ENCODE measurements at regions not wholly inside any gene's neighbourhood (a gene's known extent, or its start where the extent isn't known, plus 50 kb on each side); places are given as distances from the start of the nearest gene placed in this dataset.

DNA sequence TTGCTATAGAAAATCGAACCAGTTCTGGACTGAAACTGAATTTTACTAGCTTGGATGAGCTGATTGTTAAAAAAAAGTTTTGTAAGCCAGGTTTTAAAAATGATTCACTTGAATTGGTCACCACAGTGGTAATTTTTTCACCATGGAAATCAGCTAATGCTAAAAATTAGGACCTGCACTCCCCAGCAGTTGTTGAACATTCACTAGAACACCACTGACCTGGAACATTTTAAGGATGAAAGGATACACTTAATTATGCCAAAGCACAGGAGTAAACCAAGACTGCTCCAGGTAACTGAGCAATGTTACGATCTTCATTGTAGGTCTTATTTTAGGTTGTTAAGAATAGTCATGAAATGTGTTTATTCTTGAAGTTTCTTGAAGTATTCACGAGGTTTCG, 1342.6 kb upstream of the SPRY2 start:
- intact Hi-C loops (cut with DNase I): no loop called here
- Histone ChIP-seq H3K4me1 (no peaks in the 10 kb centered on the region), H3K9me3 (no peaks in the 10 kb centered on the region), H3K36me3 (no peaks in the 10 kb centered on the region), H3K9ac (ENCODE audit: low read depth in 2 of 2, low read length in 2 of 2) (no peak overlapping the region), H3K4me3 (no peak overlapping the region), H3K27ac (no peak overlapping the region), H3K27me3 (no peaks in the 10 kb centered on the region)
- no peak for DNase-seq
- TF ChIP-seq, protein P1, sequence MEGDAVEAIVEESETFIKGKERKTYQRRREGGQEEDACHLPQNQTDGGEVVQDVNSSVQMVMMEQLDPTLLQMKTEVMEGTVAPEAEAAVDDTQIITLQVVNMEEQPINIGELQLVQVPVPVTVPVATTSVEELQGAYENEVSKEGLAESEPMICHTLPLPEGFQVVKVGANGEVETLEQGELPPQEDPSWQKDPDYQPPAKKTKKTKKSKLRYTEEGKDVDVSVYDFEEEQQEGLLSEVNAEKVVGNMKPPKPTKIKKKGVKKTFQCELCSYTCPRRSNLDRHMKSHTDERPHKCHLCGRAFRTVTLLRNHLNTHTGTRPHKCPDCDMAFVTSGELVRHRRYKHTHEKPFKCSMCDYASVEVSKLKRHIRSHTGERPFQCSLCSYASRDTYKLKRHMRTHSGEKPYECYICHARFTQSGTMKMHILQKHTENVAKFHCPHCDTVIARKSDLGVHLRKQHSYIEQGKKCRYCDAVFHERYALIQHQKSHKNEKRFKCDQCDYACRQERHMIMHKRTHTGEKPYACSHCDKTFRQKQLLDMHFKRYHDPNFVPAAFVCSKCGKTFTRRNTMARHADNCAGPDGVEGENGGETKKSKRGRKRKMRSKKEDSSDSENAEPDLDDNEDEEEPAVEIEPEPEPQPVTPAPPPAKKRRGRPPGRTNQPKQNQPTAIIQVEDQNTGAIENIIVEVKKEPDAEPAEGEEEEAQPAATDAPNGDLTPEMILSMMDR (IDR thresholded peaks at IDR 0.05): no peak

DNA sequence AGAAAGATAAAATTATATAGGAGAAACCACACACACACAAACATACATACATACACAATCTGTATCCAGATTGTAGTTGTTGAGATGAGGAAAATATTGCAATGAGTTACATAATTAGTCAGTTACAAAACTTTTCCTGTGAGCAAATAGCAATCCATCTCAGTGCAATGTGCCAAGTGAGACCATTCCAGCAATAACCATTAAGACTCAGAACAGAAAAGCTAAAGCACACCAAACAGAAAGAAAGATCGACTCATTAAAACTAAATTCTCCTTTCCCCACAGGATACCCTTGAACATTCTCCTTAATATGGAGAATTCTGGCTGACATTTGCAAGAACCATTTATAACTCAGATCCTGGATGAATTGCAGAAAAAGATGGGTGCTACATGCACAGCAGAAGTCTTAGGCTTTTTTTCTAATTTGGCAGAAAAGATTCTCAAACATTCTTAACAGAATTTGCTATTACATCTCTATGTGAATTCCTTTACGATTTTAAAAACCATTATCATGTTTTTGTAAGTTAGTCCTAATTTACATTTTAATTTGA, 1341.2 kb upstream of the SPRY2 start:
- DNase-seq: no peak
- Histone ChIP-seq H3K9me3 (no peaks in the 10 kb centered on the region), H3K4me1 (no peaks in the 10 kb centered on the region), H3K27ac (no peak overlapping the region), H3K36me3 (no peaks in the 10 kb centered on the region), H3K4me3 (no peak overlapping the region), H3K9ac (ENCODE audit: low read depth in 2 of 2, low read length in 2 of 2) (no peak overlapping the region), H3K27me3 (no peaks in the 10 kb centered on the region)
- intact Hi-C loops (cut with DNase I): no loop called here
- TF ChIP-seq, protein P1 (IDR thresholded peaks at IDR 0.05): no peak

DNA sequence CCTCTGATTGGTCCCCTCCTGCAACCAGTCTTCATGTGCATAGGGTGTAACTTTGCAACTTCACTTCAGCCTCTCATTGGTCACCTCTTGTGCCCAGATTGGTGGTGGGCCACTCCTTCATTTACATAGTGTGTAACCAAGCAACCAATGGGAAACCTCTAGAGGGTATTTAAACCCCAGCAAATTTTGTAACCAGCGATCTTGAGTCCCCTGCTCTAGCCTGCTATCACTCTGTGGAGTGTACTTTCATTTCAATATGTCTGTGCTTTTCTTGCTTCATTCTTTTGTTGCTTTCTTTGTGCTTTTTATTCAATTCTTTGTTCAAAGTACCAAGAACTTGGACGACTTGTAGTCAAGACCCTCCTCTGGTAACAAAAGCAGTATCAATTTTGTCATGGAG, 1336.9 kb upstream of the SPRY2 start:
- DNase-seq: no peak
- intact Hi-C loops (cut with DNase I): no loop called here
- Histone ChIP-seq H3K36me3 (no peaks in the 10 kb centered on the region), H3K27me3 (no peaks in the 10 kb centered on the region), H3K4me3 (no peak overlapping the region), H3K4me1 (no peaks in the 10 kb centered on the region), H3K27ac (no peak overlapping the region), H3K9ac (ENCODE audit: low read depth in 2 of 2, low read length in 2 of 2) (no peak overlapping the region), H3K9me3 (no peaks in the 10 kb centered on the region)
- TF ChIP-seq, protein P1 (IDR thresholded peaks at IDR 0.05): no peak

DNA sequence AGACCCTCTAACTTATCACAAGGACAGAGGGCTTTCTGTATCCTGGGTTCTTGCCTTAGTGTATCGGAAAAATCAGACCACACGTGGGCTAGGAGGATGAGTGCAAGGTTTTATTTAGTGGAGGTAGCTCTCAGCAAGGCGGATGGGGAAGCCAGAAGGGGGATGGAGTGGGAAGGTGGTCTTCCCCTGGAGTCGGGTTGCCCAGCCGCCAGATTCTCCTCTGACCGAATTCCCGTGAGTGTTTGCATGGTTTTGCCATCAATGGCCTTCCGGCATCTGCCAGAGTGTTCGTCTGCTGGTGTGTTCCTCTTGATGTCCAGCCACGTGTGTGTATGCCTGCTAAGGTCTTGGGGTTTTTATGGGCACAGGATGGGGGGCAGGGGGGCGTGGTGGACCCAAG, 1335.1 kb upstream of the SPRY2 start:
- H3K27ac ChIP-seq: no peak overlapping the region
- H3K36me3 ChIP-seq: no peaks in the 10 kb centered on the region
- DNase-seq: no peak
- no peak overlapping the region for H3K4me3 ChIP-seq
- no peak overlapping the region for H3K9ac ChIP-seq (ENCODE audit: low read depth in 2 of 2, low read length in 2 of 2)
- H3K9me3 ChIP-seq: no peaks in the 10 kb centered on the region
- H3K4me1 ChIP-seq: no peaks in the 10 kb centered on the region
- intact Hi-C loops (cut with DNase I): no loop called here
- no peaks in the 10 kb centered on the region for H3K27me3 ChIP-seq
- TF ChIP-seq, protein P1 (IDR thresholded peaks at IDR 0.05): no peak

DNA sequence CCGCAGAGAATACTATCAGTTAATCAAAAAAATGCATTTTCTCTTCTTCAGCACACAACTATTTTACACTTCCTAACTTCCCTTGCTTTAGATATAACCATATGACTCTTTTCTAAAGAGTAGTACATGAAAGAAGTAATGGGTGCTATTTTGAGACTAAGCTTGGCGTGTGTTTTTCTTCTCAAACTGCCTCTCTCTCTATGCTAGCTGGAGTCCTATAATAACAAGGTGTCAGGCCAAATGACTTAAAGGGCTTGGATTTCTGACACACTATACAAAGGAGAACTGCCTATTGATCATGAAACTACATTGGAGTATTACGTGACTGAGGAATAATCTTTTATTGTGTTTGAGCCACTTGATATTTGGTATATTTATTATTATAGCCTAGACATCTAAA, 1330.1 kb upstream of the SPRY2 start:
- no peak overlapping the region for H3K9ac ChIP-seq (ENCODE audit: low read depth in 2 of 2, low read length in 2 of 2)
- no peaks in the 10 kb centered on the region for H3K36me3 ChIP-seq

More for the DNA sequence above, 1330.1 kb upstream of the SPRY2 start:
- no peak overlapping the region for H3K4me3 ChIP-seq
- intact Hi-C loops (cut with DNase I): no loop called here
- H3K4me1 ChIP-seq: no peaks in the 10 kb centered on the region
- no peaks in the 10 kb centered on the region for H3K9me3 ChIP-seq
- TF ChIP-seq, protein P1 (IDR thresholded peaks at IDR 0.05): no peak
- H3K27me3 ChIP-seq: no peaks in the 10 kb centered on the region
- DNase-seq: no peak
- no peak overlapping the region for H3K27ac ChIP-seq

All from colonic mucosa (tissue), 4 donors.